ENCODE measurements at regions not wholly inside any gene's neighbourhood (a gene's known extent, or its start where the extent isn't known, plus 50 kb on each side); places are given as distances from the start of the nearest gene placed in this dataset.
"Not testable (repeated sequence)": the region's sequence is repeated elsewhere in the genome, so short reads cannot be mapped to it uniquely, and the experiment has no call there.

DNA sequence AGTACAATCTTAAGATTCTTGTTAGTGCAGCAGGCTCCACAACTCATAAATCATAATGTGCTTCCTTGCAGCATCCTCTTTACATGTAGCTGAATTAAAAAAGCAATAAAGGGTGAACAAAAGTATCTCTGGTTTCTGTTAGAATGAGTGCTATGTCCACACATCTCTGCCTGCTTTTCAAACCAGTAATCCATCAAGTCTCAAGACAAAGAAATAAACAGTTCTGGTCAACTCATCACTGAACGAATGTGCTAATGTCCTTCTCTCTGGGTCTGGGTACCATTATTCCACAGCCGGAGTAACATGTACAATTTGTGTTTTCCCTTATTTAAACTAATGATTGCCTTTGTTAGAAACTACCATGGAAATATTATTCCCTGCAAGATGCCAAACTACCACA lies 273.0 kb upstream of the USP15 start:
- DNase-seq, result no peak

DNA sequence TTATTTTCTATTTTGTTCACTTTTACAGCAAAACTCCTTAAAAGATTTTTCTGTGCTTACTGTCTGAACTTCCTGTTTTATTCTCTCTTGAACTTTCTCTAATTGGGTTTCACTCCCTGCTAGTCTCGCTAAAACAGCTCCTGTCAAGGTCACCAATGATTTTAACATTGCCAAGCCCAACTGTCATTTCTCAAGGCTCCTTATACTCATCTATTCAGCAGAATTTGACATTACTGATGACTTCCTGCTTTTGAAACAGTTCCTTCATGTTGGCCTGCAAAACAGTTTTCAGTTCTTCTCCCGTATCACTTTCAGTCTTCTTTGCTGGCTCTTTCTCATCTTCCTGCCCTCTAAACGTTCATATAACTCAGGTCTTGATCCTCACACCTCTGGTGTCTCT lies 268.5 kb upstream of the USP15 start:
- peak; percentile 5 for DNase-seq

DNA sequence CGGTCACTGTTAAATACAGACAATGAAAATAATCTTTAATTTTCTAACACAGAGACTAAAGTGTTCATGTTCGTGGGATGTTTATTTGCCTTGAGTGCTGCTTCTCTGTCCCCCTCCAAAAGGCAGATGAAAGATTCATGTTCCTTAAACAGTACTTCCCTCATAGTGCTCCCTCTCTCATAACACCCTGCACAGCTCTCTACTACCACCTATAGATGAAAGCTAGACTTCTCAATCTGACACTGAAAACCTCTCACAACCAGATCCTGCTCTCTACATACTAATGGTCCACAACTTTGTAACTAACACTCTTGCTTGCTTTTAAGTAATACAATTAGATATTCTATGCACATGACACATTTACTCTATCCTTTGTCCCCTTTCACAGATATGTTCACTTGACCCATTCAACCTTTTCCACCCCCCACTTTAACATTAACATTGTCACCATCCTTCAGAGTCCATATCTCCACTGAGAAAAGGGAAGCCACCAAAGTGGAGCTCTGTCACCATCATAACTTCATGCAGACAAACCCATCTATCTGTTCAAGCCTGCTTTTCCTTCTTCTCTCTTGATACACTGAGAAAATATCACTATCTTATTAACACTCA lies 266.4 kb upstream of the USP15 start:
- DNase-seq, result peak; percentile 70

DNA sequence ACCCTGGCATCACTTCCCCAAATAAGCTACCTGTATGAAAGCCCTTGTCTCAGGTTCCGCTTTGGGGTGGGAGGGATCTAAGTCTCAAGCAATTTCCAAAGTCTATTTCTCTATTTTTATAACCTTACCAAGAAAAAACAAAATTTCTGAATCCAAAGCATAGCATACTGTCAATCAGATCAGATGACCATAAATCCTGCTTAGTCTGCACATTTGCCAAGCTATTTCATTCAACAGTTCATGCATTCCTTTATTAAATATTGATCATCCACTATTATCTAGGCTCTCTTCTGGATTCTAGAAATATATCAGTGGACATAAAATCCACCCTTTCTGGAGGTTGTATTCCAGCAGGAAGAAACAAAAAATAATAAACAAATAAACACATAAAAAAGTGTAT lies 263.5 kb upstream of the USP15 start:
- no peak for DNase-seq

DNA sequence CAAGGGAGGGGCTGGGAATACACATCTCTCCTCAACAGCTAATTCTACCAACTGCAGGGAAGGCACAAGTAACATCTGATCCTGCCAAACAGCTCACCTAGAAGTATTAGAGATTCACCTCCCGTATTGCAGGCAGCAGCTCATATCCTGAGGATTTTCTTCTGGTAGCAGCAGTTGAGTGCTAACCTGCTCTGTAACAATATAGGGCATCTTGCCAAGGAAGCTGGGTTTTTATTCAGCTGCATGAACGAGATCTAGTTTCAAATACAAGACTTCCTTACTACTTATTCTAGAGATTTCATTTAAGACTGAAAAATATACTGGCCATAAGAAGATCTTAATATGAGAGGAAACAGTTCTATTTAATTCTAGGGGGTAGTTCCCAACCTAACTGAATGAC lies 261.4 kb upstream of the USP15 start:
- no peak for DNase-seq

DNA sequence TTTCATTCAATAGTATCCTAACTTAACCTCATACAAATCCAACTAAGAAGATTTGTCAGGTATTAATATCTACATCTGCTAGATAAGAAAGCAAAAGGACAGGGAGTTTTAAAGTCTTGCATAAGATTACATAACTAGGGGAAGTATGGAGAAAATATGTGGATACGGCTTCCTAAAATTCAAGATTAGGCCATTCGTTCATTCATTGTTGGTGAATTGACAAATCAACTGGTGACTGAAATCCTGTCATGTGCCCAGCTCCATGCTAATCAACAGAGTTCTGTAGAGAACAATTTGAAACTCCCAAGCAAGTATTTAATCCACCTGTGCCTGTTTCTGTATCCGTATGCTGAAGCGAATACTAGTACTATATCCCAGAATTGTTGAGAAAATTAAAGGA lies 260.9 kb upstream of the USP15 start:
- no peak for DNase-seq

DNA sequence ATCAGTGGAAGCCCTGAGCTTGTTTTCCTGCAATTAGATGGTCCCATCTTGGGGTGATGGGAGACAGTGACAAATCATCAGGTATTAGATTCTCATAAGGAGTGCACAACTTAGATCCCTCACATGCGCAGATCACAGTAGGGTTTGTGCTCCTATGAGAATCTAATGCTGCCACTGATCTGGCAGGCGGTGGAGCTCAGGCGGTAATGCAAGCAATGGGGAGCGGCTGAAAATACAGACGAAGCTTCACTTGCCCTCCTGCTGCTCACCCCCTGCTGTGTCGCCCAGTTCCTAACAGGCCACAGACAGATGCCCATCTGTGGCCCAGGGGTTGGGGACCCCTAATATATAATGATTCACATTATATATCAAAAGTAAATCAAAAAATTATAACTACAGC lies 258.8 kb upstream of the USP15 start:
- no peak for DNase-seq

DNA sequence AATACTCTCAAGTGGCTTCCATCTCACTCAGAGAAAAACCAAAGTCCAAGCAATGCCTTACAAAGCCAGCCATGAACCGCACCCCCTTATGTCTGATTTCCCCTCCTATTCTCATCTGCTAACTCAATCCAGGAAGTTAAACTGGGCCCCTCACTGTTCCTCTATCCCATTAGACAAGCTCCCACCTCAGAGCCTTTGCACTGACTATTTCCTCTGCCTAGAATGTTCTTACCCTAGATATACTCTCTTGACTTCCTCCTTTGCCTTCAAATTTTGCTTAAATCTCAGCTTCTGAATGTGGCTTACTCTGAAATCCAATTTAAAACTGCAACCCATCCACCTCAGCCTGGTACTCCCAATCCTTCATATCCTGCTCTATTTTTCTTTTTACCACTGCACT lies 257.0 kb upstream of the USP15 start:
- no peak for DNase-seq

DNA sequence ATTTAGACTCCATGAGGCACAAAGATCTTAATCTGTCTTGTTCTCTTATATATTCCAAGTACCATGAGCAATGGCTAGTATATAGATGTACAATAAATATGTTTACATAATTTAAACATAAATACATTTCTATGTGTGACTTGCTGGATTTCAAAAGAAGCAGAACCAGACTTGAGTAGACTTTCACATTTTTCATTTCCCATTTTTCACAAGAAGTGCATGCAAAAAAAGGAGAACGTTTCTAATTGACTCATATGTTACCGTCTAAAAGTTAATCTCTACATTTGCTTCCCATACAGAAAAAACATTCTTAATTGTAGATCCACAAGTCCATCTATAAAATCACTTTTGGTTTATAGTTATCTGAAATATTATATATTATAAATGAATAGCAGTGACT lies 256.5 kb upstream of the USP15 start:
- no peak for DNase-seq

DNA sequence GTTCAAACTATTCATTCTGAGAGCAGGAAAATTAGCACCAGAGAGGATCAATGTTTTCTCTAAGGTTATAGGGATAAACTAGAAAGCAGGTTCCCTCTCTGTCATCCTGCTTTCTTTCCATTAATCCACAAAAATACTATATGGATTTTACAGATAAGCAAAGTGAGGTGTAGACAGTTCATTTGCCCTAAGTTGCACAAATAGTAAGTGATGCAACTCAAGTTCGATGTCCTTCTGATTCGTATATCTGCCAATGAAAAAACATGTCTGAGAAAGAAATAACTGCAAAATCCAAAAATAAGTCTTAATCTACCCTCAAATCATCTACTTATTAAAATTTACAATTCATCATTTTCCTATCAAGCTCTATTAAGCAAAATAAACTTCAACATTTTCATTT lies 254.6 kb upstream of the USP15 start:
- DNase-seq, result no peak

DNA sequence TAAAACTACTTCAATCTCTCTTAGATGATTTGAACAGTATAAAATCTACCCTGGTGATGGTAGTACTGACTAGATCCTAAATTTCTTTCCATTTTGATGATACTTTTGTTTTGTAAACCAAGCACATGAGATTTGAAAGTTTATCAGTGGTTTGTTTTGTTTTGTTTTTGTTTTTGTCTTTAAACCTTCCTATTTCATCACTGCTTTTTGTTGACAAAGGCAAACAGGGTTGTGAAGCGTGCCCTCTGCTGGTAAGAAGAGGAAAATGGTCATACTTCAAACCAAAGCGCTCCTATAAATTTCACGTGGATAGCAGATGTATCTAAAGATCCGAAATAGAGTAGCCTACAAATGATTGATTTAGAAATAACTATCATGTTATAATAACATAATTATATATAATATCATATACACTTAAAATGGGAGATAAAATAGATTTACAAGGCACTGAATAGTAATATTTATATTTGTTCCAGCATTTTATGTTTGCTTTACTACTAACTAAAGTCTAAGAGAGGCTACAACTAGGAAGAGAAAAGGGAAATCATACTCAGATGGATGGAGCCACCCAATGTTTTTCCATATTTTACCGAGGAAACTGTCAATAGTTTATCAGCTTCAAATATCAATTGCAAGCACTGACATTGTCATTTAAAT lies 254.0 kb upstream of the USP15 start:
- DNase-seq, result peak; percentile 60

DNA sequence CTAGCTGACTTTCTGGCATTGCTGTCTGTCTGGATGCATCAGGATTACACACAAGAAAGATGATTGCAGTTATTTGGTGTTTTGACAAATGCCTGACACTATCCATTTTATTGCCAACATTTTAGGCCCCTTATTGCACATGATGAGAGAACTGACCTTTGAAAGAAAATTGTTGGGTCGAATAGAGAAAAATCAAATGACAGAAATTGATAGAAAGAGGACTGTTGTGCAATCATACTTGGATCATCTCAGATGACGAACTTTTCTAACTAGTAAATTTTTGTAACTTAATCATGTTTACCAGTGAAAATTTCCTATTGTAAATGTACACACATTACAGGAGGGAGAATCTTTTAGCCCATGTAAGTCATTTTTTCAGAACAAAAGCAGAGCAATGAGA lies 251.5 kb upstream of the USP15 start:
- DNase-seq, result no peak

DNA sequence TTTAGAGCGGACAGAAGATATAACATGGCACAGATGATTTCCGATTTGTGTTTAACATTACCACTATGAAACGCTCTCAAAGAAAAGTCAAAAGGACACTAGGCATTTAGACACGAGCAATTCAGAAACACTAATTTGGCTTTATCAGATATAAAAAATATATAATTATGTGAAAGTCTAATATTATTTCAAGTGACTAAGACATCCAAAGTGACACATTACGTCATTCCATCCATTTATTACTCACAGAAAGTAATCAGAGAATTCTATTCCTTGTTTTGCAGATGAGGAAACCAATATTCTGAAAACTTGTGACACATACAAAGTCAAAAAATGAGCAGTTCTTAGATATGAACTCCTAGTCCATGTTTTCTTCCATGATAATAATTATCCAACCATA lies 250.8 kb upstream of the USP15 start:
- no peak for DNase-seq

DNA sequence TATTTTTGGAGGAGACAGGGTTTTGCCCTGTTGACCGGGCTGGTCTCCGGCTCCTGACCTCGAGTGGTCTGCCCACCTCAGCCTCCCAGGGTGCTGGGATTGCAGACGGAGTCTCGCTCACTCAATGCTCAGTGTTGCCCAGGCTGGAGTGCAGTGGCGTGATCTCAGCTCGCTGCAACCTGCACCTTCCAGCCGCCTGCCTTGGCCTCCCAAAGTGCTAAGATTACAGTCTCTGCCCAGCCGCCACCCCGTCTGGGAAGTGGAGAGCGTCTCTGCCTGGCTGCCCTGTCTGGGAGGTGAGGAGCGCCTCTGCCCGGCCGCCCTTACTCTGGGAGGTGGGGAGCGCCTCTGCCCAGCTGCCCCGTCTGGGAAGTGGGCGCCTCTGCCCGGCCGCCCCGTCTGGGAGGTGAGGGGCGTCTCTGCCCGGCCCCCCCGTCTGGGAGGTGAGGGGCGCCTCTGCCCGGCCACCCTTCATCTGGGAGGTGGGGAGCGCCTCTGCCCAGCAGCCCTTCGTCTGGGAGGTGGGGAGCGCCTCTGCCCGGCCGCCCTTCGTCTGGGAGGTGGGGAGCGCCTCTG lies 249.8 kb upstream of the USP15 start:
- not testable (repeated sequence) for DNase-seq

DNA sequence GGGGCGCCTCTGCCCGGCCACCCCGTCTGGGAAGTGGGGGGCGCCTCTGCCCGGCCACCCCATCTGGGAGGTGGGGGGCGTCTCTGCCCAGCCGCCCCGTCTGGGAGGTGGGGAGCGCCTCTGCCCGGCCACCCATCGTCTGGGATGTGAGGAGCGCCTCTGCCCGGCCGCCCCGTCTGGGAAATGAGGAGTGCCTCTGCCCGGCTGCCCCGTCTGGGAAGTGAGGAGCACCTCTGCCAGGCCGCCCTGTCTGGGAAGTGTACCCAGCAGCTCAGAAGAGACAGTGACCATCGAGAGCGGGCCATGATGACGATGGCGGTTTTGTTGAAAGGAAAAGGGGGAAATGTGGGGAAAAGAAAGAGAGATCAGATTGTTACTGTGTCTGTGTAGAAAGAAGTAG lies 249.2 kb upstream of the USP15 start:
- not testable (repeated sequence) for DNase-seq

DNA sequence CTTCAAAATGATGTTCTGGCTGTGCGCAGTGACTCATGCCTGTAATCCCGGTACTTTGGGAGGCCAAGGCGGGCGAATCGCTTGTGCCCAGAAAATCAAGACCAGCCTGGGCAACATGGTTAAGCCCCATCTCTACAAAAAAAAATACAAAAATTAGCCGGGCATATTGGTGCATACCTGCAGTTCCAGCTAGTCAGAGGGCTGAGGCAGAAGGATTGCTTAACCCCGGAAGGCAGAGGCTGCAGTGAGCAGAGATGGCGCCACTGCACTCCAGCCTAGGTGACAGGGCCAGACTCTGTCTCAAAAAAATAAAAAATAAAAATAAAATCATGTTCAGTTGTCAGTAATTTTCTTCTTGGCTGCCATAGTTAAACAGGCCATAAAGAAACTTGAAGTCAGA lies 245.9 kb upstream of the USP15 start:
- no peak for DNase-seq

DNA sequence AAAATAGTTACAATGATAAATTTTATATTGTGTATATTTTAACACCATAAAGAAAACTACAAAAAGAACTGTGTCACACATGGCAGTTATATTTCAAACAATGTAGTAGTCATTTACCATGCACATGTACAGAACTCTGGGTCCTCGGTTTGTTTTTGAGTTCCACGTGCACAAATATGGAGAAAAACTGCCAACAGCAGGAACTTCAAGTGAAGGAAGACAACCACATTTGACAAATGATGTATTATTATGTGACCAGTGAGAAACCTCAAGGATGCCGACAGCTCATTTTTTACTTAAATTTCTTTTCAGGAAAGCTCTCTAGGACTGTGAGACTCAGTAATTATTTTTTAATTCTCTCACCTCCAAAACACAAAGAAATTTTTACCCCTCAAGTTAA lies 244.2 kb upstream of the USP15 start:
- no peak for DNase-seq

DNA sequence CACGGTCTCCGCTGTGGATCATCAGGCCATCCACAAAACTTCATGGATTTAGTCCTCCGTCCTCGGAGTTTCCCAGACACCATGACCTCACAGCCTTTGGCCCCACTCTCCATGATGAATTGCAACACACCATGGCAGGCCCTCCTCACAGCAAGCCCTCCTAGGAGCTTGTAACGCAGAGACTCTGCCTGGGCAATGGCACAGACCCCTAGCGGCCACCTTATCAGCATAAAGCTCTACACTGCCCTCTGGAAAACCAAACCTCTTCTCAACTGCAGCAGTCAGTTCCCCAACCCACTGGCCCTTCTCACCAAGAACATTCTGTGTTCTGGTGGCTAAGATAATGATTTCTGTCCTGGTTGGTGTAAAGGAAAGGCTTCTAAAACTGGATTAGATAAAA lies 238.4 kb upstream of the USP15 start:
- DNase-seq, result no peak

DNA sequence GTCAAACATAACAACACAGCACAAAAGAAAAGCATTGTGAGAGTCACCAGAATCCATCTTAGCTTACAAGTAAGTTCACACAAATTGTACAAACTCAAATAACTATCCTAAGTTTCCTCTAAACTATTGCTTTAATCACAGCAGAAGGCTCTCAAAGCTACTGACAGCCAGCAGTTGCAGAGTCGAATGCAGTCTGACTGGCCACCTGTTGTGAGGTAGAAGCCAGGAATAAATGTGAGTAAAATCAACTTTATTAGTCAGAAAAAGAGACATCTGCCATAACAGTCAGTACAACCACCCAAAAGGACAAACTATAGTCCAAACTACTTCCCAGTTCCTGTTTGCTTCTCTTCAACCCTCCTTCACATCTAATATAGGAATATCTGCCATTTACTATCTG lies 231.7 kb upstream of the USP15 start:
- no peak for DNase-seq

DNA sequence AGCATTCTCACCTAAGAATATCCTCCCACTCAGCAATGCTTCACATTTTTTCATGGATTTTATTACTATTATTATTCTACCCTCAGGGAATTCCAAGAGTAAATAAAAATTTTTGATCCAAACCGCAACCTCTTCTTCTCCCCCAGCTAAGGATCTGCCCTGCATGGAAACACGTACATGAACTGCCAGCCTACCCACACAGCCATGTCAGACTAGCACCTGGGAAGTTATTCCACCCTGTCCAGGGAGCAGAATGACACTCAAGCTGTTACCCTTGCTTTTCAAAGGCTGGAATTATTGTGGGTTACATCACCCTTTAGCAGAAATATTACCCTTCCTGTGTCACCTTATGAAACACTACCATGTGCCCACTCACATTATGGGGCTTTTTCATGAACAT lies 227.3 kb upstream of the USP15 start:
- DNase-seq, result no peak

DNA sequence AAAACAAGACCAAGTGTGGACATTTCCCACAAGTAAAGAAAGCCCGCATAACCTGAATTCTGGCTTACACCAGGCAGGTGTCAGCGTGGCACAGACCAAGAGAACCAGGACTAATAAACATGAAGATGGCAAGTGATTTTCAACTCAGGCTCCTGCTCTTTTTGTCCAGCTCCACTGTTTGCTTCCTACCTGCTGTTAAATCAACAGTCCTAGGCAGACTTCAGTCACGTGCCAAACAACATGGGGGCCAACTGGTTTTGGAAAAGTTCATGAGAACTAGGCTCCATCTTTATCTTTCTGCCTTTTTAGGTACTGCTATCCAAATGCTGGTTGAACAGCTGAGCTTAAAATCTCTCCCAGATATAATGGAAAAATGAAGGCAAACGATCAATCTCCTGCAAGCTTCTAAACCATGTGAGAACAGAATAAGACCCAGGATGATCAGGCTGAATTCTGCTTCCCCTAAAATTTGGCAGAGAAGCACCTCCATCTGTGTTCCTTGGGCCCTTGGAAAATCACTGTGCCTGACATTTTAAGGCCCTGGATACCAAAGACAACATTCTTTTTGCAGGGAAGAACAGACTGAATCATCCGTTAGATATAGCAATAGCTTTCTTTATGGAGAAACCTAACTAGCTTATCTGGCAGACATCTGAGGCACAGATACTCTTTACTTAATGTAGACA lies 215.6 kb upstream of the USP15 start:
- no peak for DNase-seq

DNA sequence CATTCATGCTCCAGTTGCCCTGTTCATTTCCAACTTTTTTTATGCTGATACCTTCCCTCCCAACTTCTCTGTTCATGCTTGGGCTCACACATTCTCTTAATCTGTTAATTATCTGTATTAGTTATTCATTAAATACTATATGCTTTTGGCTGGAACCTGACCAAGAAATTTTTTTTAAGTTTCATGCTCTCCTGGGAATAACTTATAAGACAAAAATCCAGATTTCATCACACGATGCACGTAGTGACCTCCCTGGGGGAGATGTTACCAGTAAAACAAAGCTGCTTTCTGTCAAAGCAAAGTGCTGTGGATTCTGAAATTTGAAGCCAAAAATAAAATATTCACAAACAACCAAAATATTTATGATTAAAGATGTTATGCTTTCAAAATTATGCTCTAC lies 215.0 kb upstream of the USP15 start:
- DNase-seq, result no peak

DNA sequence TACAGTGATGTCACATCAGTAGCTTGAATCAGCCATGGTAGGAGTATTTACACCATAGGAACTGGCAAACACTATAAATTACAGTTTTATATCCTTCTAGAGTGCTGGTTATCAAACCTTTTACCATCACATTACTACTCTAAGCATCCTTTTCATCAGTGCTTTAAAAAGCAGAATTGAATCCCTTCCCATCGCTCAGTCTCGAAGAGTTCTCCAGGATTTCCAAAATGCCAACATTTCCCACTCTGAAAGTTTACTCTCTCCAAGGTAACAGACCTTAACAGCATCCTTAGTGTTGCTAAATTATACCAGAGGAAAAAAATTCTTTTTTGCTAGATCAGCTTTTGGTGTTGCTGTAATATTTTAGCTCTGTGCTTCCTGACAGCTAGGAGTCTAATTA lies 209.4 kb upstream of the USP15 start:
- DNase-seq, result no peak

DNA sequence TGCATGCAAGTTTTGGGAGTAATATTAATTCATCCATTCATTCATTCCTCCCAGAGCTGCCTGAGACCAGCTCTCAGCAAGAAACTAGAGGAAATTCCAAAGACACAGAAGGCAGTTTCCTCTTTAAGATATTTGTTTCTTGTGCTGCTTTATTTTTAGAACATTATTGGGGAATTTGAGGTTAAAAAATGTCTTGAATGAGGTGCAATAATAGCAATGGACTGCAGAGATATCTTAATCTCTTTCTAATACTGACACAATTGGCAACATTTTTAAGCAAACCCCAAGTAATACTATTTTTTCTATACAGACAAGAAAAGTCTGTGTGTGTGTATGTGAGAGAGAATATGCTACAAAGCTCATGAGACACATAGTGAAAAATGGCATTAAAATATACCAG lies 190.2 kb upstream of the USP15 start:
- no peak for DNase-seq
